Ammon's horn (tissue), 1 donor: ENCODE measurements at regions not wholly inside any gene's neighbourhood (a gene's known extent, or its start where the extent isn't known, plus 50 kb on each side); places are given as distances from the start of the nearest gene placed in this dataset.

Experiments
- DNase-seq: peaks from one replicate; pipeline ENCODE4 v3.0.0-alpha.2; 2016; ENCODE audit warnings: low spot score

DNA sequence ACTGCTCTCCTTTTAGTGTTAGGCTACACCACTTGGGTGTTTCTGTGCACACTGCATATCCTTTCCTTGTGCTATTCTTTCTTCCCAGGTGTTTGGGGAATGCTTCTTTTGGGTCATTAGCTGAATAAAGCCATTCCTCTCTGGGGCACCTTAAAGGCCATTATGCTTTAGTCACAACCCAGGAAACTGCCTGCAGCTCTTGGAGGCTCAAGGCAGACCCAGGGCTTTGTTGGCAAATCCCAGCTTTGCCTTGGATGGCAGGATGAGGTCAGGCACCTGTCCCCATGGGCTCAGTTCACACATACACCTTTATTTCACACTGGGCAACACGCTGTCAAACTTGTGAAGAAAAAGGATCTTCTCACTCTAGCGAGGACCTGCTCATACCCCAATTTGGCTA lies 460.6 kb downstream of the CCSER2 start:
- no peak for DNase-seq

DNA sequence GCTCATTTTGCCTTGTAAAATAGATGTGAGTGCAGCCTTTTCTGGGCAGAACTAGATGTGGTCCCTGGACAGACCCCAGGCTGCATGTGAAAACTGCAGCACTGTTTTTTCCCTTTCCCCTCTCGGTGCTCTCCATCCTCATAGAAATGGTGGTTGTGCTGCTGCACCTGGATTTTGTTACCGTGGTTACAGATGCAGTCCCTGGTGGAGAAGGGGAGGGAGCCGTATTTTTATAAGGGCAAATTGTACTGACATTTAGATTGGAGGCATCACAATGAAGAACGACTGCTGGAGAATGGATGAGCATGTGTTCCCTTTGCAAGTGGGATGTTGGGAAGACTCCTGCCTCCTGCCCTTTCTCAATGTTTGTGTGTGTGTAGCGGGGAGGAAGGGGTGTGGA lies 469.9 kb downstream of the CCSER2 start:
- DNase-seq: no peak

DNA sequence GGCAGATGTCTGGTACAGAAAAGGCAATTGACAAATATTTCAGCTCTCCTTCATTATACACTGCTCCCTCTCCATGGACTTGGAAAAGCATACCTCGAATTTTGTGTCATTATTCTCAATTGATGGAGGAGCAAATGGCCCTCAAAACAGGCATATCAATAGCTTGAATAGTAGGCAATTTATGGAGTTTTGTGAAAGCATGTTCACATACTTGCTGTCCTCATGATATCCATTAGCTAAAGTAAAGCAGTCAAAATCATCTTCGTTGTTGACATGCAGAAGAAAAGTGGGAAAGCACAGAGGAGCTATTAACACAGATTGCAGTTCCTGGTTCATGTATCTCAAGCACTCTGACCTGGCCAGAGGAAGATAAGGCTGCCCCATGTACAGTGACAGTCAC lies 472.8 kb downstream of the CCSER2 start:
- no peak for DNase-seq

DNA sequence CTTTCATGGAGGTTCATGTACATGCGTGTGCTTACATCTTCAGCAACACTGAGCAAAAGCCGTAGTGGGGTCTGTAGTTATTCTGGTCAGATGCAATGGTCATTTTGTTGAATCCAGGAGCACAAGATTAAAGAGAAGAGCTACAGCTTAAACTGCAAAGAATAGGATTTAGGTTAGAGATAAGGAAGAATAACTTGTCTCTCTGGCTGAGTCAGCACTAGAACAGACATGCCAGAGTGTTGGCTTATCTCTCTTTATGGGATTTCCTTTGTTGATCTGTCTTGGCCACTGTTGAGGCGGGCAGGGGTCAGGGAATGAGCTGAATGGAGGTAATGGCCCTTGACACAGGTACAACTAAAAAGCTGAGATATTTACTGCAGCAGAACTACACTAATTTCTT lies 473.5 kb downstream of the CCSER2 start:
- DNase-seq: no peak

DNA sequence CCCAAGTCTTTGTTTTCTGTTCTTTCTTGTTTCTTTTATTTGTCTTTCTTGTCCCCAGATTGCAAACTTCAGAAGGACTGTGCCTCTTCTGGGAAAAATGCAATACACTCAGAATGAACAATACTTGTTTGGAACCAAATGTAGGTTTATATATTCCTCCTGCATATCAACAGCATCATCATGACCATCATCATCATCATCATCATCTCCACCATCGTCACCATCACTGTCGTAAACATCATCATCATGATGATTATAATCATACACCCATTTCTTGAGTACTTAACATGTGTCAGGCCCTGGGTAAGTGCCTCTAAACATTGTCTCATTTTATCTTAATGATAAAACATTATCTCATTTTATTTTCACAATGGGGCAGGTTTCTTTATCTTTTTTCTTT lies 476.8 kb downstream of the CCSER2 start:
- no peak for DNase-seq

DNA sequence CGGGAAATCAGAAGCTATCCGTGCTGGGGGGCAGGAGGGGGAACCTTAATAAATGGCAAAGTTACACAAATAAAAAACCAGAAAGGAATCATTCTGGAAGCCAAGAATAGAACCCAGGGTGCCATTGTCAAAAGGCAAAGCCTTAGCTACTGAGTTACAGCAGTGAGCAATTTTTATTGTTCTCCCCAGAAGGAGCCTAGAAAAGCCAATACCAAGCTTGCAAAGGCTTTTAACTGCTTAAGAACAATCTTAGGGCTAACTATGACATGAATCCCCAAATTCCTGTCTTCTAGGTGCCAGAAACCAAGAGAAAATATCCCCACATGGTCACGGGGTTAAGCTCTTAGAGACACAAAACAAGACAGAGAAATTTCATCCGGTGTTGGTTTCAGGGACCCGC lies 482.7 kb downstream of the CCSER2 start:
- DNase-seq: no peak

DNA sequence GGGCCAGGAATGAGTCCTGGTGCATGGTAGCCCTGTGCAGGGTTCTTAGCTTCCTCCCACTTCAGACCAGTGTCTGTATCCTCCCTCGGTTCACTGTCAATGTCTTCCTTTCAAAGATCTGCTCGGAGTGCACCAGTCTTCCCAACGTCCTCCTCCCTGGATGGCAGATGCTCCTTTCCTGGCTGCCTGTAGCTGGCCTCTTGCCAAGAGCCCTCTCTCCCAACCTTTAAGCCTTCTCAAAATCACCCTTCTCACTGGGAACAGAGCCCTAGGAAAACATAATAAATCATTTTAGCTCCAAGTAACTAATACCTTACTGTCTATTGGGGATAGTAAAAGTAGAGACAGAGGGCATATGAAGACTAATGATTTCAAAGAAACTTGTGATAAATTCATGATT lies 490.6 kb downstream of the CCSER2 start:
- no peak for DNase-seq

DNA sequence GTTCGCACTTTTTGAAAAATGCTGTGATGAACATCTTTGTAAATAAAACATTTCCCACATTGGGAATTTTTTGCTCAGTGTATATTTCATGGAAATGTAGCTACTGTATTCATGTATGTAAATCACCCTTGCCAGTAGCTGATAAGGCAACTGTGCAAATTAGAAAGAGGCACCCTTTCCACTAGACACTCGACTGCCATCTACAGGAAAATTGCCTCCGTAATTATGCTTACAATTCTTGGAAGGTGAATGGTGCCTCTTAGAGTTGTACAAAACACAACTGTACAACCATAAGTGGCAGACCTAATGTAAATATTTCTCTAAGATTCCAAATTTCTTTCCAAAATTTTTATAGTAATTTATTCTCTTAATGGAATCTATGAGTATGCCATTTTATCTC lies 491.7 kb downstream of the CCSER2 start:
- peak; percentile 29 for DNase-seq

DNA sequence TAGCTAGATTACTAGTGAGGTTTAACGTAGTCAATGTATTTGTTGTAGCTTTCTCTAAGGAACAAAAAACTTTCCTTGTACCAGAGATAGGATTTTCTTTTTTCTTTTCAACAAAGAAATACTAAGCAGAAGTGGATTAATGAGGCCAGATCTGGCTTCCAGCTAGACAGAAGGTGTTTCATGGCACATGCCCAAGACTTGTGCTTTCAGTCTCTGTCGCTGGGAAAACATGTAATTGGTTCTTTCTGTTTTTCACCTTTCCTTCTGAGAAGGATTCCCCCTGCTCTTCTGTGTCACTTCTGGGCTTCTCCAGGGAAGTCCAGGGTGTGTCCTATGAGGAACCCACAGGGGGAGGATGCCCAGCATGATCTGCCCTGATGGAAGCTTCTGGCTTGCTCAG lies 492.2 kb downstream of the CCSER2 start:
- DNase-seq: no peak

DNA sequence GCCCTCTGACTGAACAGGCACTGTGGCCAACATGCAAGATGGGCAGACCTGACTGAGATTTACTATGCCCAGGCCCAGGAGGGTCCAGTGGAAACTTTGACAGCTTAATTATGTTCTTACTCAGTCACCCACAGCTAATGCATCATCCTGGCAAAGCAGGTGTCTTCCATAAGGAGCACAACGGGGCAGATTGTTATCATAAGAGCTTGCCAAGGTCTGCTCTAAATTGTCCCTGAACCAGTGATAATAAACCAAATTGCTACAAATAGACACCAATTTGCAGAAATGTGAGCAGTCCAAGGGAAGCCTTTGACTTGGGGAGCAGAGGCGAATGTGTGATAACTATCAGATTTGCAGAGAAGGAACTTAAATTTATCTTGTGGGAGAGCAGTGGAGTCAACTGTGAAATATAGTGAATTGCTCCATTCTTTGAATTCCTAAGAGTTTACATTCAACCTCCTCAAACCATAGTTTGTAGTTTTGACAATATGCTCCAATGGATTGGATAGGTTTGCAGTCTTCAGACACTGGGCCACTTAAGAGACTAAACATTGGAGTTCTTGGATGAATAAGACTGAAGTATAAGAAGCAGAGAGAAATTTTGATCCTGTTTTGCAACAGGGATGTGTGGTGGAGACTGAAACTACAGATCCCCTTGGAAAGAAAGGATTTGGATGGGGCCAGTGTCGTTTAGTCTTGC lies 494.7 kb downstream of the CCSER2 start:
- DNase-seq: no peak

DNA sequence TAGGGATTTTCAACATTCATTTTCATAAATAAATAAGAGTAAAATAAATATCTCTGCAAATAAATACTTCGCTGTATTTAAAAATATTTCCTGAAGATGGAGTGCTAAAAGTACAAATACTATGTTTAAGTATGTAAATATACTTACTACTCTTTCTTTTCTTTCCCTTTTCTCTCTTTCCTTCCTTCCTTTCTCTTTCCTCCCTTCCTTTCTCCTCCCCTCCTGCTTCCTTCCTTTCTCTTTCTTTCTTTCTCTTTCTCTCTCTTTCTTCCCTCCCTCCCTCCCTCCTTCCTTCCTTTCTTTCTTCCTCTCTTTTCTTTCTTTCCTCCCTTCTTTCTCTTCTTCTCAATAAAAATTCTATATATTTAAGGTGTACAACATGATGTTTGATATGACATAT lies 496.1 kb downstream of the CCSER2 start:
- no peak for DNase-seq

DNA sequence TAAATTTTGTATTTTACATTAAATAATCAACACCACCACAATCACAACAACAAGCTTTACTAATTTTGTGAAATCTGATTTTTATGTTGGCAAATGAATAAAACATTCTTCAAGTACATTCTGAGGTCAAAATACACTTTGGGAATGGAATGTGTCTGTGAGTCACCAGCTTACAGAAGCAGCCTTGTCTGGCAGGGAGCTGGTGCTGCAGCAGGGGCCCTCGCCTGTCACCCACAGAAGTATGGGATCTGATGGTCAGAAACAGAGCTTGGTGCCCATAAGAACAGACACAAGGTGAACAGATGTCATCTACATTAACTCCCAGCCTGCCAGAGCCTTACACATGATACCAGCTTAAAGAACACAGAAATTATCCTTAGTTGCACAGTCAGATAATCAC lies 496.9 kb downstream of the CCSER2 start:
- DNase-seq: no peak

DNA sequence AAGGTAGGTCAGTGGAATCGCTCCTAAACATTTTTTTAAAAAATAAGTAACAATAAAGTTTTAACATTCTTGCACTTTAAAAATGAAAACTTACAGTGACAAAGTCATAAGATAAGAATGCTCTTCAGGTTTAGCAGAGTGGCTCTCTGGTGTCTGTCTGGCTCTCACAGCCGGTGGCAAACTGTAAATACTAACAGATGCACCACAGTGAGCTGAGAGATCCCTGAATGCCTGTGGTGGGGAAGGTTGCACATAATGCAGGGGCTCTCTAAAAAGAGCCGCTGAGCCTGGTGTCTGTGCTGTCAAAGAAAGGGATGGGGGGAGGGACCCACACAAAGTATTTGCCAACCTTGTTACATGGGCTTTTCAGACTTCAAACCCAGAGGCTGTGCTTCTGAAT lies 498.3 kb downstream of the CCSER2 start:
- DNase-seq: no peak

DNA sequence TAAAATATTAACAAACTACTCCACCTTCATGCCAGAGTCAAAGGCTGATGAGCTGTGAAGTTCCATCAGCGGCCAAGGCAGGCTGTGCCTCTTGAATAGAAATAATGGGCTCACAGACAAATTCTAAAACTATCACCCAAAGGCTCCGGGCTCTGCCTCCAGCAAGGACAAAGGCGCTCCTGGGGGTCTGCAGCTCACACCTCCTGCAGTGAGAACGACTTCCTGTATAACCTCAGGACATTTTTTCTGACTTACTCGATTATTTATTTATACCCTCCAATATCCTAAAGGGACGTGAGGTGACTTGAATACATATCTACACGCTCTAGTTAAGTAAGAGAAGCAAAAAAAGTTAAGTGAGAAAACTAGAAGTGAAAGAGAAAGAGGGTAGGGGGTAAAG lies 500.7 kb downstream of the CCSER2 start:
- DNase-seq: no peak

DNA sequence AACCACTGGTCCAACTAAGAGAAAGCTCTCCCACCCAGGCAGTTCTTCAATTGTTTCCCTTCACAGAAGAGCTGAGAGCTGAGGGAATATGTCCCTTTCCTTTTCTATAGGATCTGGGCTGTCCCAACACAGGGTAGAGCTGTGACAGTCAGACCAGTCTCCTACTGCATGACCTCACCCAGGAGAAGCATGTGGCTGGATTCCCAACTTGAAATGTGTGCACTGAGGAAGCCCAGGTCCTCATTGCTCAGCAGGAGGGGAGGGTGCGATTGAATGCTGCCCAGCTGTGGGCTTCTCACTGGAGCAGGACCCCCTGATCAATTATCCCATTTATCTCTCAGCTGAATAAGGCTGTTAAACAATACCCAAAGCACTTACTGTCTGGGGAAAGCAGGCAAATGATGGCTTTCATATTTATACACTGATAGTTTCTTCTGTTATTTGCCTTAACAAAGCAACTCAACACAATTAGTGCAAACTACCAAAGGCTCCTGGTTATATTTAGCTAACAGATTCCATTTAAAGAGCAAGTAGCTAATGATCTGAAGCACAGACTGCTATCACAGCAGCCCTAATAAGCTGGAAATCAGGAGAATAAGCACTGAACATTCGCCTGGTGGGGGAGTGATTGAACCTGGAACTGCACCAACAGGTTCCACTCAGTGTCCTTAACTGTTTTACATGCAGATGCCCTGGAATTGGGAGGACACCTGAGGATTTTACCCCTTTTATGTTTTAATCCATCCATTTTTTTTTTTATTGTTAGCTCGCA lies 508.8 kb downstream of the CCSER2 start:
- DNase-seq: no peak

DNA sequence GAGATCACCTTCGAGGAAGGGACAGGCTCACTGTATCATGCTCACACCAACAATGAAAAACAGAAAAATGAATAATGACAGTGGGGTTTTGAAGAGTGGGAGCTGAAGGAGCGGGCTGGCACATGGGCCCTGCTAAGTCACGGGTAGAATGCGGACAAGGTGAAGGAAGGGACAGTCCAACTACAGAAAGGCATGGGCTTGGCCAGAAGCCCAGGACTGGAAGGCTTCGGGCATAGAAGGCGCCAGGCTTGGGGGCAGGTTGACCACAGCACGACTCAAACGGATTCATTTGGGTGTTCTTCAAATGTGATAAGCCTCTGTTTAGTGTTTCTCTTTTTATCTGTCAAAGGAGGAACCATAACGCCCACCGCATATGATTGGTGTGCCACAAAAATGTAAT lies 509.5 kb downstream of the CCSER2 start:
- no peak for DNase-seq

DNA sequence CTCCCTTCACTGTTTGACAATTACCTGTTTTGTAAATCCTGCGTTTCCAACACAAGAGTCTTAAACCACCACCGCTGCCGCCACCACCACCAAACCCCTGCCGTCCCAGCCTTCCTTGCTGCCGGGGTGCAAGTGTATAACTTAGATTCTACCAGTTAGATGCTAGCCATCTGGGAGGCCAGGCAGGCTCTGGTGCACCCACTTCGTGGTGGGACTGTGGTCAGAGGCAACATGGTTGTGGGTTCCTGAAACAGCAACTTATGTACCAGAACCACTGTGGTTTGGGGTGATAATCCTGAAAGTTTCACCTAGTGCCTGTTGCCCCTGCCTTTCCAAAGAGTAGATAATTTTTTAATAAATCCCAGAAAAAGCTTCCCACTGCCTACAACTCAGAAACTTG lies 510.5 kb downstream of the CCSER2 start:
- no peak for DNase-seq

DNA sequence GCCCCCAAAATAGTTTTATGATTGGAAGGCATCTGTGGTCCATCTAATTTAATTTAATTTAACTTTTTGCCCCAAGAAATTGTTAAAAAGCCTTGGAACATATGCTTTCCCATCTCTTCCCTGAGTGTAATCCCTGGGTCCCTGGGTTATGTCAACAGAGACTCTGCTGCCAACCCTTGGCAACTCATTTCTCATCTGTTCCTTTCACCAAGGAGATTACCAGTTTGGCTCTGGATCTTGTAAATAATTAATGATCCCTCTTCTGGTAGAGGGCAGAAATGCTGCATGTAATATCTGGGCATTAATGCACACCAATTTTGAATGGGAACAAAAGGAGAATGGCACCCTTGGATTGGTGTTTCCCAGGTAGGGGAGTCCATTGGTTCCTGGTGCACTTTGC lies 514.2 kb downstream of the CCSER2 start:
- DNase-seq: no peak

DNA sequence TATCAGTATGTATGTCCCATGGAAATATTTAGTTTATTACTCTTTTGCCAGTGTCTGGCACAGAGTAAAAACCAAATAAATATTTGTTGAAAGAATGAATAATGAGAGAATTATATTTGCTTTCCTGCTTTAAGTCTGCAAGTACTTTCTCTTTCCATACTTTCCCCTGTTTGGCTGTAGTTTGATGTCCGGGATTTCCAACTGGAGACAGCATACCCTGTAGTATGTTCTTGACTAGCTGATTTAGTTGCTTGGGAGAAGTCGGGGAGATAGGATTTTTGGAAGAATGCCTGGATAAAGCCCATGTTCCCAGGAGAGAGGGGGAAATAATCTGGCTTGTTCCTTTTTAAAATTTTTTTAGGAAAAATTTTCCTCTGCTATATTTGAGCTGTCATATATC lies 516.1 kb downstream of the CCSER2 start:
- no peak for DNase-seq

DNA sequence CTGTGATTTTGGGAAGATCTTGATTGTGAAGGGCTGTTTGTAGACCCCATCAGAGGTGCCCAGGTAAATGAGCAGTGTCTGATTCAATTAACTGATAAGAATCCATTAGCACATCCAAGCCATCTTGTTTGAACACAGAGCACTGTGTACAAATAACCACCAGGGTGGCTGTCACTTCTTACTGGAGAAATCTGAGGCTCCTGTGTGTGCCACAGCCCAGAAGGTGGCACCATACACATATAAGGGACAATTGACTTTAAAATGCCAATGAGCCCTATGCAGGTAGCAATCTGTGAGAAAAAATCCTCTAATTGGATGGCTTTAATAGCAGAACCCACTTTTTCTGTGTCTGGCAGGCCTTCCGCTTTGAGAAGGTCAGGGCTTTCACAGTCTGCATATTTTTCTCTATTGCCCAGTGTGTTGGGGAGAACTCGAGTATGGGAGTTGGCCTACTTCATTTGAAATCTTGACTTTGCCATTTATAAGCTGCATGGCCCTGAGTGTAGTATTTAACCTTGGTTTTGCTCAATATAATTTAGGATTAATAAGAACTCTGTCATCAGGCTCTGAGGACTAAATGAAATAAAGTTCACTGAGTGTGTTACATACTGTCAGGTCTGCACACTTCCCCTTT lies 517.4 kb downstream of the CCSER2 start:
- peak; percentile 35 for DNase-seq

DNA sequence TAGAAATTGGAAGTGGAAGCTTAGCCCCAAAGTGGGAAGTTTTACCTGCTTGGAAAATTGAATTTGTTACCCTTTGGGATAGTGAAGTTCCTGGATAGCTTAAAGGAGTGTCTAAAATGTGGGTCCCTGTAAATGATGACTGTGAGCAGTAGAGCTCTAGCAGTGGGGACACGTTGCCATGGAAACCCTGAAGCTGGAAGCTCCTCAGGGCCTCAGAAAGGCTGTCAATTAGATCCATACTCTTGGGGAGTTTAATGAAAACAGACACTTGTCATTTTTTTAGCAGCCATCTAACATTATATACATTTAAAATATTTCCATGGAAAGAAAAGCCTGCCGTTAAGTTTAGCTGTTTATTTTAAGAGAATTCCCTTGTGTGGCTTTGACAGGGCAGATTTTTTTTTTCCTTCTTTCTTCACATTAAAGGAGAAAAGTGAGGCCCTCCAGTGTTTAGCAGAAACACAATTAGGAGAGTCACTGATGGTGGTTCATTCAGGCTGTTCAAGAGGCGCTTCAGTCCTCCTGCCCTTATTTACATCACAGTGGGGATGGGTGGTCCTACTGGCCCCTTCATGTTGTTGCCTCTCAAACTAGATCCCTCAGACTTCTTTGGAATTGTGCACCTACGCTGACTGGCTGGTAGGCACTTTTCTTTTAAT lies 518.4 kb downstream of the CCSER2 start:
- DNase-seq: no peak

DNA sequence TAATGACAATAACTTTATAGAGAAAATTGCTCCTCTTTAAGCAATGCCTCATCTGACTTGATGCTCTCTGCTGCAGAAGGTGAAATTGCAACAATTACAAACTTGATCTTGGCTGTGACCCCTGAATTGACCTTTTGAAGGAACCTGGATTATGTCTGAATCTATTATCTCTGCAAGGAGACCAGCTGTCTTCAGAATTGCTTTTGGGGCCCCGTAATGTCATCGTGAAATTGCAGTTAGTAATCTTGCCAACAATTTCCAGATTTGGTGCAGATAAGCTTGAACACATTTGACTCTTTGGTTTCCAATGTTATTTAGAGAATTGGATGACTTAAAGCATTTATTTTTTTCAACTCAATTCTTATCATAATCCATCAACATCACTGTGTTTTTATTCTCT lies 520.6 kb downstream of the CCSER2 start:
- DNase-seq: no peak

DNA sequence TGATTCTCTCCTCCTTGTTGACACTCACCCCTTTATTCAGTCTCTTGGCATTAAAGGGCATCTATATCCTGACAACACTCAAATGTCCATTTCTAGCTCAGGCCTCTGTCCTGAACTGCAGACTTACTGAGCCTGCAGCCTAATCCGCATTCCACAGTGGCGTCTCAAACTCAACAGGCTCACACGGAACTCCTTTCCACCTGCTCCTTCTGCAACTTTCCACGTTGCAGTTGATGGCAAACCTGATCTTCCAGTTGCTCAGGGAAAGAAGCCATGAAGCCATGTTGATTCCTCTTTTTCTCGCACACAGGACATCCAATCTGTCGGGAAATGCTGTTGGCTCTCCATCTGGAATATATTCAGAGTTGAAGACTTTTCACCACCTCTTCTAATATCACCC lies 522.4 kb downstream of the CCSER2 start:
- DNase-seq: no peak
